WTC11 (cell line): ENCODE measurements at regions not wholly inside any gene's neighbourhood (a gene's known extent, or its start where the extent isn't known, plus 50 kb on each side); places are given as distances from the start of the nearest gene placed in this dataset.
A peak's percentile ranks its signal among the peaks of the same experiment; 100 is the strongest.

Experiments used
- ATAC-seq: fragments of 200-7000 bp; cut with Tn5 transposase; 2 replicates; pipeline ENCODE4 v1.10.0; 2021; ENCODE audit warnings: mild to moderate bottlenecking, moderate library complexity
- CTCF ChIA-PET: fragments of 300-600 bp; sonication (Branson Sonifier 250); formaldehyde crosslinking; loops from one replicate; lab custom pipeline; 2021; ENCODE audit warnings: antibody characterized with exemption; lab: Charles Lee
- POLR2A ChIA-PET: fragments of 350-600 bp; sonication (Branson Sonifier 250); formaldehyde crosslinking; loops from one replicate; lab custom pipeline; 2021; ENCODE audit warnings: antibody characterized with exemption; lab: Charles Lee
- DNase-seq: peaks from one replicate; pipeline ENCODE4 v3.0.0; 2021; ENCODE audit warnings: low spot score
- H3K27ac Mint-ChIP-seq: 2 replicates; pipeline ENCODE4 v1.8.0; 2021; ENCODE audit warnings: mixed read lengths
- H3K27me3 Mint-ChIP-seq: 2 replicates; pipeline ENCODE4 v1.8.0; 2021; ENCODE audit warnings: low read depth, mild to moderate bottlenecking, moderate library complexity, mixed read lengths
- H3K36me3 Mint-ChIP-seq: 2 replicates; pipeline ENCODE4 v1.8.0; 2021; ENCODE audit warnings: mixed read lengths
- H3K4me1 Mint-ChIP-seq: 2 replicates; pipeline ENCODE4 v1.8.0; 2022; ENCODE audit warnings: mixed read lengths
- H3K4me3 Mint-ChIP-seq: 2 replicates; pipeline ENCODE4 v1.8.0; 2021; ENCODE audit warnings: mild to moderate bottlenecking, moderate library complexity, mixed read lengths
- H3K9me3 Mint-ChIP-seq: 2 replicates; pipeline ENCODE4 v1.8.0; 2021; ENCODE audit warnings: mixed read lengths
- ELF4 ChIP-seq: sonication (generic); formaldehyde crosslinking; IDR thresholded peaks from 2 replicates; pipeline ENCODE4 v1.8.1; 2022; ENCODE audit warnings: low read depth, mild to moderate bottlenecking, moderate library complexity, missing genetic modification reagents
- GABPB1 ChIP-seq: sonication (generic); formaldehyde crosslinking; IDR thresholded peaks from 2 replicates; pipeline ENCODE4 v1.8.1; 2023; ENCODE audit warnings: mild to moderate bottlenecking, missing genetic modification reagents
- HMGA2 ChIP-seq: fragments of 250-450 bp; sonication (Bioruptor Pico); IDR thresholded peaks from 2 replicates; pipeline ENCODE4 v1.4.0; 2021; ENCODE audit warnings: mild to moderate bottlenecking, moderate library complexity
- HMGXB4 ChIP-seq: sonication (generic); formaldehyde crosslinking; IDR thresholded peaks from 2 replicates; pipeline ENCODE4 v1.8.1; 2023; ENCODE audit warnings: mild to moderate bottlenecking, moderate library complexity, missing genetic modification reagents
- JUN ChIP-seq: sonication (generic); formaldehyde crosslinking; IDR thresholded peaks from 2 replicates; pipeline ENCODE4 v1.8.0; 2023; ENCODE audit warnings: mild to moderate bottlenecking, missing genetic modification reagents
- PREB ChIP-seq: sonication (generic); formaldehyde crosslinking; IDR thresholded peaks from 2 replicates; pipeline ENCODE4 v1.8.1; 2022; ENCODE audit warnings: mild to moderate bottlenecking, missing genetic modification reagents, moderate library complexity, borderline replicate concordance
- RELA ChIP-seq: sonication (generic); formaldehyde crosslinking; IDR thresholded peaks from 2 replicates; pipeline ENCODE4 v1.8.1; 2022; ENCODE audit warnings: missing genetic modification reagents, mild to moderate bottlenecking, borderline replicate concordance
- SMAD4 ChIP-seq: sonication (generic); formaldehyde crosslinking; IDR thresholded peaks from 2 replicates; pipeline ENCODE4 v1.8.0; 2022; ENCODE audit warnings: mild to moderate bottlenecking, missing genetic modification reagents
- SOX15 ChIP-seq: fragments of 250-450 bp; sonication (Bioruptor Pico); IDR thresholded peaks from 2 replicates; pipeline ENCODE4 v1.9.0; 2021; ENCODE audit warnings: mild to moderate bottlenecking
- TCF7 ChIP-seq: sonication (generic); formaldehyde crosslinking; IDR thresholded peaks from 2 replicates; pipeline ENCODE4 v1.8.0; 2022; ENCODE audit warnings: mild to moderate bottlenecking, low read depth, missing genetic modification reagents, moderate library complexity
- TEAD1 ChIP-seq: sonication (generic); formaldehyde crosslinking; IDR thresholded peaks from 2 replicates; pipeline ENCODE4 v1.8.0; 2022; ENCODE audit warnings: mild to moderate bottlenecking, missing genetic modification reagents
- TEAD4 ChIP-seq: sonication (generic); formaldehyde crosslinking; IDR thresholded peaks from 2 replicates; pipeline ENCODE4 v1.8.0; 2022; ENCODE audit warnings: mild to moderate bottlenecking, missing genetic modification reagents
- USF1 ChIP-seq: sonication (generic); formaldehyde crosslinking; IDR thresholded peaks from 2 replicates; pipeline ENCODE4 v1.8.0; 2022; ENCODE audit warnings: mild to moderate bottlenecking, missing genetic modification reagents
- ZNF121 ChIP-seq: sonication (generic); formaldehyde crosslinking; IDR thresholded peaks from 2 replicates; pipeline ENCODE4 v1.8.0; 2023; ENCODE audit warnings: missing genetic modification reagents
- ZNF138 ChIP-seq: sonication (generic); formaldehyde crosslinking; conservative IDR thresholded peaks from 2 replicates; pipeline ENCODE4 v1.8.1; 2022; ENCODE audit warnings: mild to moderate bottlenecking, moderate library complexity, missing genetic modification reagents
- ZNF232 ChIP-seq: sonication (generic); formaldehyde crosslinking; IDR thresholded peaks from 2 replicates; pipeline ENCODE4 v1.8.0; 2022; ENCODE audit warnings: mild to moderate bottlenecking, missing genetic modification reagents
- ZNF317 ChIP-seq: sonication (generic); formaldehyde crosslinking; IDR thresholded peaks from 2 replicates; pipeline ENCODE4 v1.8.1; 2023; ENCODE audit warnings: low read depth, mild to moderate bottlenecking, moderate library complexity, missing genetic modification reagents, borderline replicate concordance
- ZNF671 ChIP-seq: fragments of 250-450 bp; sonication (Bioruptor Pico); IDR thresholded peaks from 2 replicates; pipeline ENCODE4 v1.8.0; 2021; ENCODE audit warnings: mild to moderate bottlenecking

GRCh38 chr13:22736084-22736767, 444.6 kb upstream of the SGCG start:
- H3K27me3 Mint-ChIP-seq: no peaks in the 10 kb centered on the region
- POLR2A ChIA-PET: interaction anchor here (0.6 kb wide), 1 partner anchor 30 kb away, joined by 5 read pairs; no protein-coding TSS in a partner anchor

GRCh38 chr13:22736768-22737092, 444.0 kb upstream of the SGCG start:
- no peaks in the 10 kb centered on the region for H3K27me3 Mint-ChIP-seq
- H3K4me1 Mint-ChIP-seq: peaks cover 13% of the 10 kb centered on the region
- no peak for ATAC-seq
- H3K9me3 Mint-ChIP-seq: no peaks in the 10 kb centered on the region
- TF ChIP-seq RELA (CRISPR knock-in tag) (no peak), HMGA2 (CRISPR knock-in tag) (no peak), TEAD4 (no peak), GABPB1 (no peak), JUN (no peak), TCF7 (CRISPR knock-in tag) (no peak), ZNF138 (CRISPR knock-in tag) (no peak), TEAD1 (CRISPR knock-in tag) (no peak), SOX15 (CRISPR knock-in tag) (no peak), ZNF232 (CRISPR knock-in tag) (no peak), HMGXB4 (CRISPR knock-in tag) (no peak), USF1 (CRISPR knock-in tag) (no peak), ZNF121 (no peak), ZNF317 (CRISPR knock-in tag) (no peak)
- DNase-seq: no peak
- H3K4me3 Mint-ChIP-seq: no peak overlapping the region
- no peaks in the 10 kb centered on the region for H3K36me3 Mint-ChIP-seq
- H3K27ac Mint-ChIP-seq: no peak overlapping the region
- ChIA-PET POLR2A (interaction anchor here (0.6 kb wide), 1 partner anchor 31 kb away, joined by 5 read pairs; no protein-coding TSS in a partner anchor), CTCF (interaction anchor here (0.8 to 2.0 kb wide), 4 partner anchors 21 to 824 kb away, joined by 3 to 6 read pairs (median 4); no protein-coding TSS in a partner anchor)

More at GRCh38 chr13:22736084-22736767, 444.6 kb upstream of the SGCG start:
- H3K4me3 Mint-ChIP-seq: no peak overlapping the region
- H3K9me3 Mint-ChIP-seq: no peaks in the 10 kb centered on the region
- ATAC-seq (peak; percentile 16), DNase-seq (peak; percentile 17)
- H3K27ac Mint-ChIP-seq: no peak overlapping the region
- CTCF ChIA-PET: interaction anchor here (1.0 to 2.0 kb wide), 6 partner anchors 21 to 1098 kb away, joined by 3 to 6 read pairs (median 4); no protein-coding TSS in a partner anchor
- no peaks in the 10 kb centered on the region for H3K36me3 Mint-ChIP-seq
- H3K4me1 Mint-ChIP-seq: peaks cover 13% of the 10 kb centered on the region
- no peak for TF ChIP-seq ELF4 (CRISPR knock-in tag)
- no peak for TF ChIP-seq SMAD4 (CRISPR knock-in tag)

- ChIA-PET POLR2A (no interaction called here), CTCF (no interaction called here)
- Mint-ChIP-seq H3K4me3 (no peak overlapping the region), H3K9me3 (no peaks in the 10 kb centered on the region), H3K4me1 (peaks cover 13% of the 10 kb centered on the region), H3K36me3 (no peaks in the 10 kb centered on the region), H3K27me3 (no peaks in the 10 kb centered on the region)
- DNase-seq (no peak), ATAC-seq (no peak)
- no peak for TF ChIP-seq PREB (CRISPR knock-in tag)
- no peak for TF ChIP-seq ZNF671 (CRISPR knock-in tag)
- TF ChIP-seq HMGXB4 (CRISPR knock-in tag): no peak
- no peak for TF ChIP-seq ZNF121
- TF ChIP-seq, all 79 proteins: peak for 0
- H3K27ac Mint-ChIP-seq: no peak overlapping the region
Measured at GRCh38 chr13:22738357-22738756, 442.4 kb upstream of the SGCG start.
